GM12878 (cell line): ENCODE measurements at regions not wholly inside any gene's neighbourhood (a gene's known extent, or its start where the extent isn't known, plus 50 kb on each side); places are given as distances from the start of the nearest gene placed in this dataset.

ENCODE experiments used
- ASH2L ChIP-seq: fragments of 300-600, 200-600 bp; sonication (generic); IDR thresholded peaks from 2 replicates; pipeline ENCODE4 v1.6.1; 2017; ENCODE audit warnings: low read depth, mild to moderate bottlenecking, borderline replicate concordance
- CBFB ChIP-seq: IDR thresholded peaks from 2 replicates; pipeline ENCODE4 v1.6.1; 2016; ENCODE audit warnings: antibody characterized with exemption, low read depth
- CHD2 ChIP-seq: IDR thresholded peaks from 2 replicates; pipeline ENCODE4 v1.6.1; 2011; ENCODE audit warnings: low read depth, low read length, improper control_type of control experiment, borderline replicate concordance
- JUND ChIP-seq: IDR thresholded peaks from 2 replicates; pipeline ENCODE4 v1.6.1; 2012; ENCODE audit warnings: low read depth, mild to moderate bottlenecking, low read length, improper control_type of control experiment, moderate library complexity
- NFYA ChIP-seq: IDR thresholded peaks from 2 replicates; pipeline ENCODE4 v1.6.1; 2011; ENCODE audit warnings: low read depth, mild to moderate bottlenecking, low read length, improper control_type of control experiment, borderline replicate concordance
- POLR2A ChIP-seq: IDR thresholded peaks from 2 replicates; pipeline ENCODE4 v1.6.1; 2011; ENCODE audit warnings: low read depth, mild to moderate bottlenecking, low read length
- POLR2AphosphoS5 ChIP-seq: IDR thresholded peaks from 2 replicates; pipeline ENCODE4 v1.6.1; 2011; ENCODE audit warnings: mild to moderate bottlenecking, low read length, inconsistent platforms
- RFX5 ChIP-seq: IDR thresholded peaks from 2 replicates; pipeline ENCODE4 v1.6.1; 2011; ENCODE audit warnings: low read depth, low read length, improper control_type of control experiment
- SPI1 ChIP-seq: IDR thresholded peaks from 2 replicates; pipeline ENCODE4 v1.6.1; 2011; ENCODE audit warnings: low read depth, mild to moderate bottlenecking, low read length, moderate library complexity, borderline replicate concordance; ENCODE audit not compliant: insufficient read depth
- TF ChIP-seq, protein P1 (sequence below), 3 experiments: IDR thresholded peaks in 2 of 3; conservative IDR thresholded peaks in 1 of 3; 2 replicates each; pipeline ENCODE4 v1.5.1; 2011; ENCODE audit warnings: low read depth in 3 of 3, low read length in 3 of 3, mild to moderate bottlenecking in 3 of 3, control low read depth in 2 of 3, moderate library complexity in 2 of 3, inconsistent platforms in 1 of 3, mixed read lengths in 1 of 3; ENCODE audit not compliant: control insufficient read depth in 2 of 3, insufficient read depth in 1 of 3; ENCODE audit errors: extremely low read depth in 1 of 3

DNA sequence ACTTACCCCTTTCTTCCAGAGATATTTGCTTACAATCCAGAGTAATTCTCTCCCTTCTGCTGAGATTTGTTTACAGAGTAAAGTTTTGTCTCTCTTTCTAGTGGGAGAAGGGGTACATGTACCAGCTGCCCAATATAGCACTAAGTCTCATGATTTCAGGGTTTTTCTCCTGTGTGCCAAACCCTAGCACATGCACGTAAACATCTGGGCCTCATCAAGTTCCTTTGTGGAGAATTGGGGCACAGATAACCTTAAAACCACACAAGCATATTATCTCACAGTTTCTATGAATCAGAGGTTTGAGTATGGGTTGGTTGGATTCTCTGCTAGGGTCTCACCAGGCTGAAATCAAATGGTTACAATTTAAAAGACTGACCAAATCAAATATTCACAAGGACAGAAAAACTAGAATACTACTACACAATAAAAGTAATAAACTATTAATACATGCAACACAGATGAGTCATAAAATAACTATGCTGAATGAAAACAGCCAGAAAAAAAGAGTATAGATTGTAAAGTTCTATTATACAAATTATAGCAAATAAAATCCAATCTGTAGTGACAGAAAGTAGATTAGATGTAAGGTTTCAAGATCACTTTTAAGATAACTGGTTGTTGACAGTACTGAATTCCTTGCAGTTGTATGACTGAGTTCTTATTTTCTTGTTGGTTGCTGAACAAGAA lies 347.4 kb upstream of the PTBP2 start:
- TF ChIP-seq NFYA = no peak
- TF ChIP-seq POLR2A = no peak
- no peak for TF ChIP-seq CHD2
- no peak for TF ChIP-seq SPI1
- TF ChIP-seq, protein P1, sequence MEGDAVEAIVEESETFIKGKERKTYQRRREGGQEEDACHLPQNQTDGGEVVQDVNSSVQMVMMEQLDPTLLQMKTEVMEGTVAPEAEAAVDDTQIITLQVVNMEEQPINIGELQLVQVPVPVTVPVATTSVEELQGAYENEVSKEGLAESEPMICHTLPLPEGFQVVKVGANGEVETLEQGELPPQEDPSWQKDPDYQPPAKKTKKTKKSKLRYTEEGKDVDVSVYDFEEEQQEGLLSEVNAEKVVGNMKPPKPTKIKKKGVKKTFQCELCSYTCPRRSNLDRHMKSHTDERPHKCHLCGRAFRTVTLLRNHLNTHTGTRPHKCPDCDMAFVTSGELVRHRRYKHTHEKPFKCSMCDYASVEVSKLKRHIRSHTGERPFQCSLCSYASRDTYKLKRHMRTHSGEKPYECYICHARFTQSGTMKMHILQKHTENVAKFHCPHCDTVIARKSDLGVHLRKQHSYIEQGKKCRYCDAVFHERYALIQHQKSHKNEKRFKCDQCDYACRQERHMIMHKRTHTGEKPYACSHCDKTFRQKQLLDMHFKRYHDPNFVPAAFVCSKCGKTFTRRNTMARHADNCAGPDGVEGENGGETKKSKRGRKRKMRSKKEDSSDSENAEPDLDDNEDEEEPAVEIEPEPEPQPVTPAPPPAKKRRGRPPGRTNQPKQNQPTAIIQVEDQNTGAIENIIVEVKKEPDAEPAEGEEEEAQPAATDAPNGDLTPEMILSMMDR (IDR thresholded peaks at IDR 0.05 in 2 of 3, conservative IDR thresholded peaks at IDR 0.05 in 1 of 3; ENCODE audit: control insufficient read depth in 2 of 3, extremely low read depth in 1 of 3, insufficient read depth in 1 of 3, low read depth in 3 of 3, low read length in 3 of 3) = no peak
- no peak for TF ChIP-seq RFX5
- no peak for TF ChIP-seq ASH2L
- no peak for TF ChIP-seq CBFB
- no peak for TF ChIP-seq JUND
- no peak for TF ChIP-seq POLR2AphosphoS5
